MM.1S (cell line): ENCODE measurements at regions not wholly inside any gene's neighbourhood (a gene's known extent, or its start where the extent isn't known, plus 50 kb on each side); places are given as distances from the start of the nearest gene placed in this dataset.

Experiments used
- CTCF ChIP-seq: fragments of 300-600 bp; sonication (generic); IDR thresholded peaks from 2 replicates; pipeline ENCODE4 v1.5.1; 2016; ENCODE audit warnings: antibody characterized with exemption, low read length, mixed read lengths
- EZH2 ChIP-seq: fragments of 300-600 bp; sonication (generic); optimal IDR thresholded peaks from 2 replicates; pipeline ENCODE3; 2017; ENCODE audit warnings: low read depth, mild to moderate bottlenecking, antibody characterized with exemption, low read length, mixed read lengths

GRCh38 chr6:26739811-26740210 is 80.3 kb upstream of the ZNF322 start:
- TF ChIP-seq CTCF (no peak), EZH2 (no peak)
